ENCODE measurements at regions not wholly inside any gene's neighbourhood (a gene's known extent, or its start where the extent isn't known, plus 50 kb on each side); places are given as distances from the start of the nearest gene placed in this dataset.

GRCh38 chr13:106400289-106400688 lies 135.2 kb downstream of the EFNB2 start:
- TF ChIP-seq, protein P1, sequence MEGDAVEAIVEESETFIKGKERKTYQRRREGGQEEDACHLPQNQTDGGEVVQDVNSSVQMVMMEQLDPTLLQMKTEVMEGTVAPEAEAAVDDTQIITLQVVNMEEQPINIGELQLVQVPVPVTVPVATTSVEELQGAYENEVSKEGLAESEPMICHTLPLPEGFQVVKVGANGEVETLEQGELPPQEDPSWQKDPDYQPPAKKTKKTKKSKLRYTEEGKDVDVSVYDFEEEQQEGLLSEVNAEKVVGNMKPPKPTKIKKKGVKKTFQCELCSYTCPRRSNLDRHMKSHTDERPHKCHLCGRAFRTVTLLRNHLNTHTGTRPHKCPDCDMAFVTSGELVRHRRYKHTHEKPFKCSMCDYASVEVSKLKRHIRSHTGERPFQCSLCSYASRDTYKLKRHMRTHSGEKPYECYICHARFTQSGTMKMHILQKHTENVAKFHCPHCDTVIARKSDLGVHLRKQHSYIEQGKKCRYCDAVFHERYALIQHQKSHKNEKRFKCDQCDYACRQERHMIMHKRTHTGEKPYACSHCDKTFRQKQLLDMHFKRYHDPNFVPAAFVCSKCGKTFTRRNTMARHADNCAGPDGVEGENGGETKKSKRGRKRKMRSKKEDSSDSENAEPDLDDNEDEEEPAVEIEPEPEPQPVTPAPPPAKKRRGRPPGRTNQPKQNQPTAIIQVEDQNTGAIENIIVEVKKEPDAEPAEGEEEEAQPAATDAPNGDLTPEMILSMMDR (IDR thresholded peaks at IDR 0.05; ENCODE audit: extremely low read depth, low read depth, low read length), result no peak
- no peak for DNase-seq (ENCODE audit: insufficient read length, low spot score, missing footprints)
- no peak overlapping the region for H2AFZ ChIP-seq (ENCODE audit: low read length)

GRCh38 chr13:106398289-106398688 lies 137.2 kb downstream of the EFNB2 start:
- Histone ChIP-seq H3K9me3 (ENCODE audit: low read depth, low read length) (no peaks in the 10 kb centered on the region), H3K4me1 (ENCODE audit: insufficient read depth, low read length) (no peaks in the 10 kb centered on the region), H3K79me2 (ENCODE audit: insufficient read depth, low read length) (no peaks in the 10 kb centered on the region), H2AFZ (ENCODE audit: low read length) (no peak overlapping the region), H3K4me2 (ENCODE audit: insufficient read depth, low read length) (no peak overlapping the region), H3K27ac (ENCODE audit: low read depth, low read length) (no peak overlapping the region), H3K27me3 (ENCODE audit: insufficient read depth, low read length) (no peaks in the 10 kb centered on the region), H3K36me3 (ENCODE audit: insufficient read depth, low read length) (no peaks in the 10 kb centered on the region), H4K20me1 (ENCODE audit: insufficient read depth, low read length) (no peaks in the 10 kb centered on the region), H3K4me3 (ENCODE audit: insufficient read depth, low read length) (no peak overlapping the region)
- TF ChIP-seq, protein P1 (IDR thresholded peaks at IDR 0.05; ENCODE audit: extremely low read depth, low read depth, low read length), result no peak
- no peak for DNase-seq (ENCODE audit: insufficient read length, low spot score, missing footprints)

More at GRCh38 chr13:106400289-106400688, 135.2 kb downstream of the EFNB2 start:
- Histone ChIP-seq H4K20me1 (ENCODE audit: insufficient read depth, low read length) (no peaks in the 10 kb centered on the region), H3K79me2 (ENCODE audit: insufficient read depth, low read length) (no peaks in the 10 kb centered on the region), H3K9me3 (ENCODE audit: low read depth, low read length) (no peaks in the 10 kb centered on the region), H3K4me3 (ENCODE audit: insufficient read depth, low read length) (no peak overlapping the region), H3K36me3 (ENCODE audit: insufficient read depth, low read length) (no peaks in the 10 kb centered on the region), H3K27me3 (ENCODE audit: insufficient read depth, low read length) (no peaks in the 10 kb centered on the region), H3K4me2 (ENCODE audit: insufficient read depth, low read length) (no peak overlapping the region), H3K27ac (ENCODE audit: low read depth, low read length) (no peak overlapping the region), H3K4me1 (ENCODE audit: insufficient read depth, low read length) (no peaks in the 10 kb centered on the region)

DNA sequence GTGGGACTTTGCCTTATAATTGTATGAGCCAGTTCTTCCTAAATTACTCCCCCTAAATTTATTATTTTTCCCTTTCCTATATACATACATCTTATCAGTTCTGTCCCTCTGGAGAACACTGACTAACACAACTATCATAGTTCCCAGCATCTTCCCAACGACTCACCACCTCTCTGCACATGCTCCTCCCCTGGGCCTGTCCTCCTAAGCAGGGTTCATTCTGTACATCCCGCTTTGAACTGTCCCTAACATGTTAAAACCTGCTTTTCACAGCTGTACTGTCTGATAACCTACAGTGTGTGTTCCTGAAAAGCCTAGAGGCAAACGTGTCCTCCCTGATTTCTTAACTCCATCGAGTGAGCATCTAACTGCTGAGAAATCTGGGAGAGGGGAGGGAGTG lies 141.7 kb downstream of the EFNB2 start:
- Histone ChIP-seq H4K20me1 (ENCODE audit: insufficient read depth, low read length) (no peaks in the 10 kb centered on the region), H3K4me3 (ENCODE audit: insufficient read depth, low read length) (no peak overlapping the region), H3K4me1 (ENCODE audit: insufficient read depth, low read length) (no peaks in the 10 kb centered on the region), H3K4me2 (ENCODE audit: insufficient read depth, low read length) (no peak overlapping the region), H3K36me3 (ENCODE audit: insufficient read depth, low read length) (no peaks in the 10 kb centered on the region), H3K9me3 (ENCODE audit: low read depth, low read length) (no peaks in the 10 kb centered on the region), H3K79me2 (ENCODE audit: insufficient read depth, low read length) (no peaks in the 10 kb centered on the region), H2AFZ (ENCODE audit: low read length) (no peak overlapping the region), H3K27me3 (ENCODE audit: insufficient read depth, low read length) (no peaks in the 10 kb centered on the region), H3K27ac (ENCODE audit: low read depth, low read length) (no peak overlapping the region)
- DNase-seq (ENCODE audit: insufficient read length, low spot score, missing footprints), result no peak
- TF ChIP-seq, protein P1 (IDR thresholded peaks at IDR 0.05; ENCODE audit: extremely low read depth, low read depth, low read length), result no peak

- no peaks in the 10 kb centered on the region for H3K79me2 ChIP-seq (ENCODE audit: insufficient read depth, low read length)
- H3K4me1 ChIP-seq (ENCODE audit: insufficient read depth, low read length), result no peaks in the 10 kb centered on the region
- no peaks in the 10 kb centered on the region for H3K36me3 ChIP-seq (ENCODE audit: insufficient read depth, low read length)
- no peaks in the 10 kb centered on the region for H3K27me3 ChIP-seq (ENCODE audit: insufficient read depth, low read length)
- no peak overlapping the region for H2AFZ ChIP-seq (ENCODE audit: low read length)
- TF ChIP-seq, protein P1 (IDR thresholded peaks at IDR 0.05; ENCODE audit: extremely low read depth, low read depth, low read length), result no peak
- no peaks in the 10 kb centered on the region for H4K20me1 ChIP-seq (ENCODE audit: insufficient read depth, low read length)
- no peaks in the 10 kb centered on the region for H3K9me3 ChIP-seq (ENCODE audit: low read depth, low read length)
- no peak overlapping the region for H3K4me3 ChIP-seq (ENCODE audit: insufficient read depth, low read length)
- H3K27ac ChIP-seq (ENCODE audit: low read depth, low read length), result no peak overlapping the region
- no peak overlapping the region for H3K4me2 ChIP-seq (ENCODE audit: insufficient read depth, low read length)
- DNase-seq (ENCODE audit: insufficient read length, low spot score, missing footprints), result no peak
Measured at GRCh38 chr13:106391681-106392080, 143.8 kb downstream of the EFNB2 start.

Measured in osteoblast (primary cell).